ENCODE measurements at regions not wholly inside any gene's neighbourhood (a gene's known extent, or its start where the extent isn't known, plus 50 kb on each side); places are given as distances from the start of the nearest gene placed in this dataset.

- no peak for DNase-seq
- H4K20me1 ChIP-seq (ENCODE audit: insufficient read depth, low read length), result no peaks in the 10 kb centered on the region
- H3K27me3 ChIP-seq (ENCODE audit: control insufficient read depth, insufficient read depth, low read length), result no peaks in the 10 kb centered on the region
- no peak for TF ChIP-seq BHLHE40 (IDR thresholded peaks at IDR 0.05; ENCODE audit: low read depth, low read length)
- TF ChIP-seq RAD21 (IDR thresholded peaks at IDR 0.05; ENCODE audit: low read length), result no peak
- no peak for TF ChIP-seq ELK1 (IDR thresholded peaks at IDR 0.05; ENCODE audit: borderline replicate concordance, low read depth, low read length)
- no peak for TF ChIP-seq POLR2A (IDR thresholded peaks at IDR 0.05; ENCODE audit: low read depth, low read length)
- TF ChIP-seq RCOR1 (IDR thresholded peaks at IDR 0.05; ENCODE audit: insufficient replicate concordance, low read length), result no peak
- TF ChIP-seq MAFK (IDR thresholded peaks at IDR 0.05; ENCODE audit: low read depth, low read length), result no peak
- no peak for TF ChIP-seq SMC3 (IDR thresholded peaks at IDR 0.05; ENCODE audit: low read depth, low read length)
- TF ChIP-seq CTCF (conservative IDR thresholded peaks at IDR 0.05; ENCODE audit: low read depth, low read length), result no peak
- TF ChIP-seq RFX5 (IDR thresholded peaks at IDR 0.05; ENCODE audit: low read depth, low read length), result no peak
- no peak for TF ChIP-seq MXI1 (IDR thresholded peaks at IDR 0.05; ENCODE audit: borderline replicate concordance, low read depth, low read length)
- TF ChIP-seq NFE2L2 (IDR thresholded peaks at IDR 0.05; ENCODE audit: low read depth, low read length), result no peak
- peaks cover 5% of the 10 kb centered on the region for H3K4me1 ChIP-seq (ENCODE audit: control insufficient read depth, insufficient read depth, low read length)
- no peak overlapping the region for H4K5ac ChIP-seq (ENCODE audit: low read depth, low read length)
- H3K4me2 ChIP-seq (ENCODE audit: low read depth, low read length), result no peak overlapping the region
- no peak overlapping the region for H3K4ac ChIP-seq (ENCODE audit: low read depth, low read length)
- no peak overlapping the region for H4K8ac ChIP-seq (ENCODE audit: low read depth in 2 of 2, low read length in 2 of 2)
- H2AK5ac ChIP-seq (ENCODE audit: low read depth, low read length), result no peak overlapping the region
- intact Hi-C loops (cut with micrococcal nuclease) (no loop called here), in situ Hi-C loops (cut with MboI; ENCODE audit: low sequenced_read_pairs) (no loop called here), dilution Hi-C loops (cut with HindIII; ENCODE audit: low sequenced_read_pairs, unreplicated experiment) (no loop called here)
- no peak for ATAC-seq (ENCODE audit: low read depth)
- no peak overlapping the region for H2BK120ac ChIP-seq (ENCODE audit: low read depth, low read length)
- ChIA-PET POLR2A (ENCODE audit: unreplicated experiment) (no interaction called here), CTCF (no interaction called here)
- H3K4me3 ChIP-seq (ENCODE audit: insufficient read depth, low read depth, low read length), result no peak overlapping the region
- H4K91ac ChIP-seq (ENCODE audit: insufficient read depth, low read depth, low read length), result no peak overlapping the region
- no peak overlapping the region for H2BK5ac ChIP-seq (ENCODE audit: low read depth, low read length, poor library complexity, severe bottlenecking)
- H2BK20ac ChIP-seq (ENCODE audit: low read depth, low read length), result no peak overlapping the region
- H3K9me3 ChIP-seq (ENCODE audit: control insufficient read depth, insufficient read depth, low read length), result no peaks in the 10 kb centered on the region
- H3K79me1 ChIP-seq (ENCODE audit: low read depth in 1 of 2, low read length in 2 of 2), result no peaks in the 10 kb centered on the region
- WGBS, 2 experiments (ENCODE audit: extremely low coverage in 2 of 2, insufficient read length in 1 of 2), result 100% methylated on average over 1 of the region's 7 CpGs; no CpG with 5 or more reads in 1 of the 2 experiments
- H2BK15ac ChIP-seq (ENCODE audit: low read depth, low read length), result no peak overlapping the region
- H3K23ac ChIP-seq (ENCODE audit: low read depth, low read length), result no peak overlapping the region
- no peak overlapping the region for H3K9ac ChIP-seq (ENCODE audit: low read depth, low read length)
- H3K56ac ChIP-seq (ENCODE audit: extremely low read depth, insufficient read depth, low read length), result no peak overlapping the region
- no peak overlapping the region for H2AFZ ChIP-seq (replicated peaks; ENCODE audit: low read length, poor library complexity)
- no peak overlapping the region for H3K27ac ChIP-seq (ENCODE audit: insufficient read depth, low read length)
- H3K14ac ChIP-seq (replicated peaks; ENCODE audit: low read depth, low read length), result no peak overlapping the region
- no TSS peak for BruUV-seq (replicated peaks)
- H3K18ac ChIP-seq (ENCODE audit: low read depth, low read length), result no peak overlapping the region
- H3K36me3 ChIP-seq (ENCODE audit: control insufficient read depth, insufficient read depth, low read length), result no peaks in the 10 kb centered on the region
- no peak overlapping the region for H2AK9ac ChIP-seq (replicated peaks; ENCODE audit: low read depth, low read length, poor library complexity)
- no peaks in the 10 kb centered on the region for H3K9me1 ChIP-seq (ENCODE audit: insufficient read depth, low read length)
Measured at GRCh38 chr21:25512095-25513081, 94.9 kb downstream of the MRPL39 start.

Data from IMR-90 (cell line).